Panc1 (cell line): ENCODE measurements at regions not wholly inside any gene's neighbourhood (a gene's known extent, or its start where the extent isn't known, plus 50 kb on each side); places are given as distances from the start of the nearest gene placed in this dataset.

Source experiments
- ATAC-seq: fragments of 200-7000 bp; cut with Tn5 transposase; 2 replicates; pipeline ENCODE4 v1.9.1; 2020; ENCODE audit warnings: mild to moderate bottlenecking, moderate library complexity
- BruUV-seq: library from RNA; stranded (reverse); fragments of 400-500 nt; replicated peaks from 2 replicates; lab custom pipeline; 2021; lab: Mats Ljungman, UMichigan
- CTCF ChIA-PET: fragments of 300-600 bp; sonication (Branson Sonifier 250); formaldehyde crosslinking; loops from one replicate; lab custom pipeline; 2022; ENCODE audit warnings: antibody characterized with exemption; lab: Charles Lee
- POLR2A ChIA-PET: fragments of 300-600 bp; sonication (Branson Sonifier 250); formaldehyde crosslinking; loops from one replicate; lab custom pipeline; 2022; ENCODE audit warnings: antibody characterized with exemption; lab: Charles Lee
- DNase-seq: peaks from one replicate; pipeline ENCODE4 v3.0.0-alpha.2; 2010; ENCODE audit warnings: low read depth, low spot score
- H3K27ac ChIP-seq: 2 replicates; pipeline ENCODE4 v1.5.1; 2011; ENCODE audit warnings: mild to moderate bottlenecking, low read length, inconsistent platforms
- H3K27me3 ChIP-seq: fragments of 200-500 bp; sonication (Bioruptor generic); 2 replicates; pipeline ENCODE4 v1.6.0; 2014; ENCODE audit warnings: low read length, inconsistent platforms; ENCODE audit not compliant: control insufficient read depth, insufficient read depth
- H3K36me3 ChIP-seq: fragments of 200-500 bp; sonication (Bioruptor generic); 2 replicates; pipeline ENCODE4 v1.5.1; 2014; ENCODE audit warnings: inconsistent platforms, mild to moderate bottlenecking, low read length, moderate library complexity; ENCODE audit not compliant: control insufficient read depth, insufficient read depth
- H3K4me1 ChIP-seq: 2 replicates; pipeline ENCODE4 v1.5.1; 2011; ENCODE audit warnings: inconsistent platforms, mild to moderate bottlenecking, low read length, moderate library complexity; ENCODE audit not compliant: control insufficient read depth, insufficient read depth
- H3K4me3 ChIP-seq, 2 experiments: 2 replicates each; pipeline ENCODE4 v1.5.1; 2011 to 2012; ENCODE audit warnings: low read depth in 2 of 2, low read length in 2 of 2, mild to moderate bottlenecking in 2 of 2, inconsistent platforms in 1 of 2, moderate library complexity in 1 of 2
- H3K9me3 ChIP-seq: fragments of 200-500 bp; sonication (Bioruptor generic); 2 replicates; pipeline ENCODE4 v1.5.1; 2014; ENCODE audit warnings: low read depth, mild to moderate bottlenecking, inconsistent platforms, low read length, moderate library complexity; ENCODE audit not compliant: control insufficient read depth, insufficient read depth
- POLR2AphosphoS5 ChIP-seq: IDR thresholded peaks from 2 replicates; pipeline ENCODE4 v1.6.1; 2012; ENCODE audit warnings: mild to moderate bottlenecking, low read depth, low read length, moderate library complexity
- REST ChIP-seq, 2 experiments: IDR thresholded peaks; 2 replicates each; pipeline ENCODE4 v1.6.1; 2011 to 2012; ENCODE audit warnings: low read depth in 2 of 2, control low read depth in 1 of 2, low read length in 1 of 2, mild to moderate bottlenecking in 1 of 2, moderate library complexity in 1 of 2; ENCODE audit not compliant: insufficient read depth in 1 of 2
- SIN3A ChIP-seq: IDR thresholded peaks from 2 replicates; pipeline ENCODE4 v1.6.1; 2012; ENCODE audit warnings: low read depth, mild to moderate bottlenecking, low read length, moderate library complexity, borderline replicate concordance; ENCODE audit not compliant: insufficient read depth
- TCF7L2 ChIP-seq: IDR thresholded peaks from 2 replicates; pipeline ENCODE4 v1.6.1; 2011; ENCODE audit warnings: mild to moderate bottlenecking, low read depth, low read length, inconsistent platforms
- in situ Hi-C: cut with HindIII; loops from 2 replicates; pipeline ENCODE4 v1.10.0; 2016; ENCODE audit warnings: low sequenced_read_pairs, low pct_unique_long_range_greater_than_20kb
- intact Hi-C: fragments of 100-400 bp; cut with micrococcal nuclease; formaldehyde crosslinking; loops from one replicate; pipeline ENCODE4 v1.10.0; 2022; ENCODE audit not compliant: unreplicated experiment
- TF ChIP-seq, protein P1 (sequence below): fragments of 450-650 bp; IDR thresholded peaks from 2 replicates; pipeline ENCODE4 v1.5.1; 2017; ENCODE audit warnings: mild to moderate bottlenecking

- no peaks in the 10 kb centered on the region for H3K9me3 ChIP-seq
- no TSS peak for BruUV-seq
- CTCF ChIA-PET, result no interaction called here
- no peak overlapping the region for H3K4me3 ChIP-seq
- no peaks in the 10 kb centered on the region for H3K4me1 ChIP-seq
- ATAC-seq (no peak), DNase-seq (no peak)
- intact Hi-C loops, result no loop called here
- no peaks in the 10 kb centered on the region for H3K36me3 ChIP-seq
- POLR2A ChIA-PET, result no interaction called here
- no peaks in the 10 kb centered on the region for H3K27me3 ChIP-seq
- no peak overlapping the region for H3K27ac ChIP-seq
- no peak for TF ChIP-seq REST (IDR thresholded peaks at IDR 0.05; ENCODE audit: insufficient read depth in 1 of 2, low read depth in 2 of 2, low read length in 1 of 2)
- TF ChIP-seq TCF7L2, result no peak
- TF ChIP-seq, protein P1, sequence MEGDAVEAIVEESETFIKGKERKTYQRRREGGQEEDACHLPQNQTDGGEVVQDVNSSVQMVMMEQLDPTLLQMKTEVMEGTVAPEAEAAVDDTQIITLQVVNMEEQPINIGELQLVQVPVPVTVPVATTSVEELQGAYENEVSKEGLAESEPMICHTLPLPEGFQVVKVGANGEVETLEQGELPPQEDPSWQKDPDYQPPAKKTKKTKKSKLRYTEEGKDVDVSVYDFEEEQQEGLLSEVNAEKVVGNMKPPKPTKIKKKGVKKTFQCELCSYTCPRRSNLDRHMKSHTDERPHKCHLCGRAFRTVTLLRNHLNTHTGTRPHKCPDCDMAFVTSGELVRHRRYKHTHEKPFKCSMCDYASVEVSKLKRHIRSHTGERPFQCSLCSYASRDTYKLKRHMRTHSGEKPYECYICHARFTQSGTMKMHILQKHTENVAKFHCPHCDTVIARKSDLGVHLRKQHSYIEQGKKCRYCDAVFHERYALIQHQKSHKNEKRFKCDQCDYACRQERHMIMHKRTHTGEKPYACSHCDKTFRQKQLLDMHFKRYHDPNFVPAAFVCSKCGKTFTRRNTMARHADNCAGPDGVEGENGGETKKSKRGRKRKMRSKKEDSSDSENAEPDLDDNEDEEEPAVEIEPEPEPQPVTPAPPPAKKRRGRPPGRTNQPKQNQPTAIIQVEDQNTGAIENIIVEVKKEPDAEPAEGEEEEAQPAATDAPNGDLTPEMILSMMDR, result no peak
- no peak for TF ChIP-seq POLR2AphosphoS5
- TF ChIP-seq SIN3A, result no peak
- in situ Hi-C loops, result no loop called here
These were observed 202.9 kb downstream of the USP25 start for GRCh38 chr21:15932726-15933125.

DNA sequence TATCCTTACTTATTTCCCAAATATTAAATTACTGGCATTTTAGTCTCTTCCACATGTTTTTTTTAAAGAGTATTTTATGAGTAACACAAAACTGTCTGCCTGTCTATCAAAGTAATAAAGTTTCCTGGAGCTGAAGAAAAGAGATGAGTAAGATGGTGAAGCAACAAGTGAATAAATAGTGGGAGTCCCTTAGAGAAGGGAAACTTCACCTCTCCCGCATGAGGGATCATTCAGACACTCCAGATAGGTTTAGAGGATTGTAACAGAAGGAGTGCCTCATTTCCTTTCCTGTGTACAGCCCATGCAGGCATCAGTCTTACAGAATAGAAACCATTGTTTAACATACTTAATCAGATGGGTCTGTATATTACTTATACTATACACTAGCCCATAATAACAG lies 205.7 kb downstream of the USP25 start:
- ATAC-seq (no peak), DNase-seq (no peak)
- ChIA-PET CTCF (no interaction called here), POLR2A (no interaction called here)
- H3K9me3 ChIP-seq, result no peaks in the 10 kb centered on the region
- no peaks in the 10 kb centered on the region for H3K36me3 ChIP-seq
- H3K27me3 ChIP-seq, result no peaks in the 10 kb centered on the region
- intact Hi-C loops (no loop called here), in situ Hi-C loops (no loop called here)
- H3K27ac ChIP-seq, result no peak overlapping the region
- BruUV-seq, result no TSS peak
- no peaks in the 10 kb centered on the region for H3K4me1 ChIP-seq
- H3K4me3 ChIP-seq, result no peak overlapping the region
- TF ChIP-seq REST (IDR thresholded peaks at IDR 0.05; ENCODE audit: insufficient read depth in 1 of 2, low read depth in 2 of 2, low read length in 1 of 2) (no peak), POLR2AphosphoS5 (no peak), SIN3A (no peak), TCF7L2 (no peak)
- TF ChIP-seq, protein P1, result no peak
